ENCODE measurements at regions not wholly inside any gene's neighbourhood (a gene's known extent, or its start where the extent isn't known, plus 50 kb on each side); places are given as distances from the start of the nearest gene placed in this dataset.
"Not testable (repeated sequence)": the region's sequence is repeated elsewhere in the genome, so short reads cannot be mapped to it uniquely, and the experiment has no call there.

- no peak for DNase-seq
Observed at GRCh38 chr21:26320596-26320995, 150.0 kb upstream of the APP start.

- no peak for DNase-seq
Observed at GRCh38 chr21:26307640-26308039, 137.1 kb upstream of the APP start.

- DNase-seq, result no peak
Observed at GRCh38 chr21:26297851-26298250, 127.3 kb upstream of the APP start.

GRCh38 chr21:26293141-26293946 is 122.8 kb upstream of the APP start:
- DNase-seq, result no peak

- no peak for DNase-seq
Observed at GRCh38 chr21:26288026-26288425, 117.5 kb upstream of the APP start.

GRCh38 chr21:26284531-26284930 is 114.0 kb upstream of the APP start:
- DNase-seq, result no peak

- peak; percentile 38 for DNase-seq
Observed at GRCh38 chr21:26282058-26282457, 111.5 kb upstream of the APP start.

- no peak for DNase-seq
Observed at GRCh38 chr21:26281506-26281905, 110.9 kb upstream of the APP start.

- peak; percentile 32 for DNase-seq
Observed at GRCh38 chr21:26280775-26281174, 110.2 kb upstream of the APP start.

- DNase-seq, result no peak
Observed at GRCh38 chr21:26280148-26280547, 109.6 kb upstream of the APP start.

GRCh38 chr21:26275801-26276200 is 105.2 kb upstream of the APP start:
- DNase-seq, result no peak

GRCh38 chr21:26273686-26274313 is 103.2 kb upstream of the APP start:
- DNase-seq, result no peak

- peak; percentile 29 for DNase-seq
Observed at GRCh38 chr21:26267389-26267788, 96.8 kb upstream of the APP start.

GRCh38 chr21:26246073-26246472 is 75.5 kb upstream of the APP start:
- no peak for DNase-seq

GRCh38 chr21:26245428-26245827 is 74.9 kb upstream of the APP start:
- DNase-seq, result no peak

GRCh38 chr21:26238646-26239045 is 68.1 kb upstream of the APP start:
- DNase-seq, result no peak

GRCh38 chr21:26236281-26236680 is 65.7 kb upstream of the APP start:
- no peak for DNase-seq

- not testable (repeated sequence) for DNase-seq
Observed at GRCh38 chr21:26233297-26233696, 62.7 kb upstream of the APP start.

GRCh38 chr21:26232491-26232890 is 61.9 kb upstream of the APP start:
- not testable (repeated sequence) for DNase-seq

GRCh38 chr21:26227130-26227529 is 56.6 kb upstream of the APP start:
- DNase-seq, result no peak

- no peak for DNase-seq
Observed at GRCh38 chr21:26226724-26227123, 56.2 kb upstream of the APP start.

- DNase-seq, result no peak
Observed at GRCh38 chr21:26225046-26225445, 54.5 kb upstream of the APP start.

GRCh38 chr21:26224366-26224765 is 53.8 kb upstream of the APP start:
- DNase-seq, result no peak
